Tibial nerve (tissue), 4 donors: ENCODE measurements at regions not wholly inside any gene's neighbourhood (a gene's known extent, or its start where the extent isn't known, plus 50 kb on each side); places are given as distances from the start of the nearest gene placed in this dataset.

Experiments
- CTCF ChIP-seq, 5 experiments: fragments of 200-600 bp in 3 of 5; fragments of 450-650 bp in 2 of 5; sonication (generic) in 3 of 5; IDR thresholded peaks; one replicate each; pipeline ENCODE4 v1.5.1; 2016 to 2019; ENCODE audit warnings: antibody characterized with exemption in 5 of 5, mild to moderate bottlenecking in 3 of 5, moderate library complexity in 2 of 5
- EP300 ChIP-seq, 2 donors: sonication (generic); formaldehyde crosslinking; IDR thresholded peaks; one replicate each; pipeline ENCODE4 v1.6.1; 2017; ENCODE audit warnings: antibody characterized with exemption in 2 of 2, mild to moderate bottlenecking in 1 of 2
- POLR2A ChIP-seq, 2 donors: fragments of 450-650 bp; IDR thresholded peaks; one replicate each; pipeline ENCODE4 v1.6.1; 2017; ENCODE audit warnings: antibody characterized with exemption in 2 of 2, mild to moderate bottlenecking in 2 of 2, moderate library complexity in 2 of 2

GRCh38 chr4:128358231-128358912, 70.8 kb upstream of the PGRMC2 start:
- TF ChIP-seq CTCF (IDR thresholded peaks at IDR 0.05) (no peak), POLR2A (IDR thresholded peaks at IDR 0.05) (no peak), EP300 (IDR thresholded peaks at IDR 0.05) (no peak)
